ENCODE measurements at regions not wholly inside any gene's neighbourhood (a gene's known extent, or its start where the extent isn't known, plus 50 kb on each side); places are given as distances from the start of the nearest gene placed in this dataset.

- no peaks in the 10 kb centered on the region for H3K9me3 ChIP-seq (ENCODE audit: control insufficient read depth in 1 of 2, insufficient read depth in 1 of 2, low read depth in 1 of 2, low read length in 2 of 2)
- no peak overlapping the region for H3K9ac ChIP-seq (ENCODE audit: low read length)
- H3K27me3 ChIP-seq (ENCODE audit: insufficient read depth, low read length): no peaks in the 10 kb centered on the region
- no peak for DNase-seq (ENCODE audit: low read depth, low spot score)
- CTCF ChIA-PET: interaction anchor here (0.7 kb wide), 1 partner anchor 30 kb away, joined by 3 read pairs; no protein-coding TSS in a partner anchor
- no peak overlapping the region for H3K27ac ChIP-seq (ENCODE audit: low read depth, low read length)
- H3K79me2 ChIP-seq (ENCODE audit: insufficient read depth, low read length): no peaks in the 10 kb centered on the region
- H3K4me2 ChIP-seq (ENCODE audit: low read length): no peak overlapping the region
- no peaks in the 10 kb centered on the region for H3K4me1 ChIP-seq (ENCODE audit: control insufficient read depth in 1 of 2, insufficient read depth in 2 of 2, low read length in 2 of 2)
- H2AFZ ChIP-seq (ENCODE audit: low read depth, low read length, poor library complexity, severe bottlenecking): no peak overlapping the region
- BruUV-seq (replicated peaks): no TSS peak
- no peak overlapping the region for H3K4me3 ChIP-seq (replicated peaks in 1 of 2; ENCODE audit: low read depth in 1 of 2, low read length in 2 of 2)
- ATAC-seq: no peak
- no peaks in the 10 kb centered on the region for H3K36me3 ChIP-seq (ENCODE audit: control insufficient read depth in 1 of 2, insufficient read depth in 2 of 2, low read length in 2 of 2)
- H3K9me2 ChIP-seq (ENCODE audit: insufficient read depth): no peaks in the 10 kb centered on the region
- no peaks in the 10 kb centered on the region for H4K20me1 ChIP-seq (ENCODE audit: insufficient read depth)
- no peak for TF ChIP-seq JUND (IDR thresholded peaks at IDR 0.05)
- TF ChIP-seq EGR1 (IDR thresholded peaks at IDR 0.05; ENCODE audit: low read depth): no peak
- no peak for TF ChIP-seq FOSL1 (IDR thresholded peaks at IDR 0.05; ENCODE audit: low read depth)
- TF ChIP-seq EZH2 (IDR thresholded peaks at IDR 0.05): no peak
- TF ChIP-seq POLR2A (IDR thresholded peaks at IDR 0.05; ENCODE audit: borderline replicate concordance, extremely low read depth, insufficient read depth, insufficient read length): no peak
- TF ChIP-seq POLR2AphosphoS5 (IDR thresholded peaks at IDR 0.05; ENCODE audit: low read depth, low read length): no peak
- RAD21 ChIA-PET (ENCODE audit: low non-redundant PET in 1 of 2, low total read pairs in 2 of 2, uncharacterized antibody in 2 of 2, unreplicated experiment in 2 of 2): no interaction called here
- intact Hi-C loops (cut with micrococcal nuclease): no loop called here
- POLR2A ChIA-PET: no interaction called here
Measured at GRCh38 chr15:101590785-101591184, 61.4 kb downstream of the TM2D3 start.

GRCh38 chr15:101583284-101583683 is 68.9 kb downstream of the TM2D3 start:
- Histone ChIP-seq H2AFZ (ENCODE audit: low read depth, low read length, poor library complexity, severe bottlenecking) (no peak overlapping the region), H3K36me3 (ENCODE audit: control insufficient read depth in 1 of 2, insufficient read depth in 2 of 2, low read length in 2 of 2) (no peaks in the 10 kb centered on the region), H4K20me1 (ENCODE audit: insufficient read depth) (no peaks in the 10 kb centered on the region), H3K9me3 (ENCODE audit: control insufficient read depth in 1 of 2, insufficient read depth in 1 of 2, low read depth in 1 of 2, low read length in 2 of 2) (no peaks in the 10 kb centered on the region), H3K4me2 (ENCODE audit: low read length) (no peak overlapping the region), H3K4me1 (ENCODE audit: control insufficient read depth in 1 of 2, insufficient read depth in 2 of 2, low read length in 2 of 2) (peaks cover 0 to 21% of the 10 kb centered on the region in 2 experiments; a peak in 2 of 4 replicates), H3K4me3 (replicated peaks in 1 of 2; ENCODE audit: low read depth in 1 of 2, low read length in 2 of 2) (no peak overlapping the region), H3K79me2 (ENCODE audit: insufficient read depth, low read length) (no peaks in the 10 kb centered on the region), H3K9ac (ENCODE audit: low read length) (no peak overlapping the region), H3K9me2 (ENCODE audit: insufficient read depth) (no peaks in the 10 kb centered on the region), H3K27ac (ENCODE audit: low read depth, low read length) (no peak overlapping the region), H3K27me3 (ENCODE audit: insufficient read depth, low read length) (no peaks in the 10 kb centered on the region)
- TF ChIP-seq SIN3A (IDR thresholded peaks at IDR 0.05; ENCODE audit: low read depth): no peak
- TF ChIP-seq JUND (IDR thresholded peaks at IDR 0.05): no peak
- TF ChIP-seq SRF (IDR thresholded peaks at IDR 0.05; ENCODE audit: low read depth): no peak
- no peak for TF ChIP-seq EGR1 (IDR thresholded peaks at IDR 0.05; ENCODE audit: low read depth)
- no peak for TF ChIP-seq CBX3 (IDR thresholded peaks at IDR 0.05; ENCODE audit: low read depth)
- TF ChIP-seq EZH2 (IDR thresholded peaks at IDR 0.05): no peak
- TF ChIP-seq TCF7L2 (IDR thresholded peaks at IDR 0.05; ENCODE audit: borderline replicate concordance, extremely low read depth, insufficient read depth, insufficient read length): no peak
- TF ChIP-seq POLR2AphosphoS5 (IDR thresholded peaks at IDR 0.05; ENCODE audit: low read depth, low read length): no peak
- TF ChIP-seq ZNF274 (IDR thresholded peaks at IDR 0.05; ENCODE audit: low read depth, low read length): no peak
- no peak for DNase-seq (ENCODE audit: low read depth, low spot score)
- intact Hi-C loops (cut with micrococcal nuclease): no loop called here
- POLR2A ChIA-PET: no interaction called here
- ATAC-seq: no peak
- CTCF ChIA-PET: no interaction called here
- BruUV-seq (replicated peaks): no TSS peak
- RAD21 ChIA-PET (ENCODE audit: low non-redundant PET in 1 of 2, low total read pairs in 2 of 2, uncharacterized antibody in 2 of 2, unreplicated experiment in 2 of 2): no interaction called here

All from HCT116 (cell line).